Epithelial cell of proximal tubule (primary cell): ENCODE measurements at regions not wholly inside any gene's neighbourhood (a gene's known extent, or its start where the extent isn't known, plus 50 kb on each side); places are given as distances from the start of the nearest gene placed in this dataset.
"Not testable (repeated sequence)": the region's sequence is repeated elsewhere in the genome, so short reads cannot be mapped to it uniquely, and the experiment has no call there.

Experiments used
- DNase-seq: peaks from one replicate; pipeline ENCODE4 v3.0.0-alpha.2; 2011; ENCODE audit warnings: low read depth
- H3K4me3 ChIP-seq: 2 replicates; pipeline ENCODE4 v1.5.1; 2011; ENCODE audit warnings: low read depth, mild to moderate bottlenecking, low read length
- TF ChIP-seq, protein P1 (sequence below): conservative IDR thresholded peaks from 2 replicates; pipeline ENCODE4 v1.5.1; 2012; ENCODE audit warnings: low read depth, mild to moderate bottlenecking, low read length

GRCh38 chr16:7246578-7246977, 86.1 kb upstream of the RBFOX1 start:
- DNase-seq = no peak
- H3K4me3 ChIP-seq = no peak overlapping the region
- TF ChIP-seq, protein P1, sequence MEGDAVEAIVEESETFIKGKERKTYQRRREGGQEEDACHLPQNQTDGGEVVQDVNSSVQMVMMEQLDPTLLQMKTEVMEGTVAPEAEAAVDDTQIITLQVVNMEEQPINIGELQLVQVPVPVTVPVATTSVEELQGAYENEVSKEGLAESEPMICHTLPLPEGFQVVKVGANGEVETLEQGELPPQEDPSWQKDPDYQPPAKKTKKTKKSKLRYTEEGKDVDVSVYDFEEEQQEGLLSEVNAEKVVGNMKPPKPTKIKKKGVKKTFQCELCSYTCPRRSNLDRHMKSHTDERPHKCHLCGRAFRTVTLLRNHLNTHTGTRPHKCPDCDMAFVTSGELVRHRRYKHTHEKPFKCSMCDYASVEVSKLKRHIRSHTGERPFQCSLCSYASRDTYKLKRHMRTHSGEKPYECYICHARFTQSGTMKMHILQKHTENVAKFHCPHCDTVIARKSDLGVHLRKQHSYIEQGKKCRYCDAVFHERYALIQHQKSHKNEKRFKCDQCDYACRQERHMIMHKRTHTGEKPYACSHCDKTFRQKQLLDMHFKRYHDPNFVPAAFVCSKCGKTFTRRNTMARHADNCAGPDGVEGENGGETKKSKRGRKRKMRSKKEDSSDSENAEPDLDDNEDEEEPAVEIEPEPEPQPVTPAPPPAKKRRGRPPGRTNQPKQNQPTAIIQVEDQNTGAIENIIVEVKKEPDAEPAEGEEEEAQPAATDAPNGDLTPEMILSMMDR = no peak

- TF ChIP-seq, protein P1 = no peak
- H3K4me3 ChIP-seq = no peak overlapping the region
- no peak for DNase-seq
Observed at GRCh38 chr16:7239547-7239946, 93.1 kb upstream of the RBFOX1 start.

DNA sequence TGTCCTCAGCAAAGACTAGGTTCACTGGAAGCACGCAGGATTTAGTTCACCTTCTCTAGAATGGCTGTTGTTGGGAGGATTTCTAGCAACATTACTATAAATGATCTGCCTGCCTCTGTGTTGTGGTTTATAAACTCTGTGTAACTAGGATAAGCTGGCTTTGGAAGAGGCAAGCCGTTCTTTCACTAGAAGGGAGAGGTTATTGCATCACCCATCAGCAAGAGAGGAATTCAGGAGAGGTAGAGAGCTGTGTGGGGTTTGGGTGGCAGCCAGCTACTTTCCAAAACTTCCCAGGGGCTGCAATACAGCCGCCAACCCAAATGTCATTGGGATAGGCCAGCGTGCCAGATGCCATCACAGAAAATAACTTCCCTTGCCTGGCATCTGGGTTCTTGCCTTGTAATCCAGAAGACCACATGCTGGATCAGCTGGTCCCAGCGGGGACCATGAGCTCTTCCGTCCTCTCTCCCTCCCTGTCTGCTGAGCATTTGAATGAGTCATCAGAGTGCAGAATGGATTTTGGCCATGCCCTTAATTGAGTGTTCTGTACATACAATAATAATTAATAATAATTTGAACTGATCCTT, 95.7 kb upstream of the RBFOX1 start:
- no peak overlapping the region for H3K4me3 ChIP-seq

DNA sequence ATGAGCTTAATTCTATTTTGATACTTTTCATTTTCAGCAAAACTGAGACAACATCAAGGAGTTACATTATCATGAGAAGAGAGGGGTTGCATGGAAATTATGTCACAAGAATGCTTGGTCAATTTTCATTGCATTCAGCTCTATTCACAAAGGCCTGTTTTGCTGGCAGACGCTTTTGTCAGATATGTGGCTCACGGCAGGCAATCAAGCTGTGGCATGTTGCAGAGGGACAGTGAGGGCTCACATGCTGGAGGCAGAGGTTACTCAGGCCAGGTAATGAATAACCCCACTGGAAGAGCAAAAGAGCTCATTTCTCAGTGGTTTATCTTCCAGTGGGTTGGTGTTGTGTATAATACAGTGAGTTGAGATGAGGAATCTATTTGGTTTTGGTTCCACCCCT, 98.7 kb upstream of the RBFOX1 start:
- no peak overlapping the region for H3K4me3 ChIP-seq
- TF ChIP-seq, protein P1 = no peak
- no peak for DNase-seq

More for the DNA sequence above, 95.7 kb upstream of the RBFOX1 start:
- DNase-seq = no peak
- TF ChIP-seq, protein P1 = no peak

GRCh38 chr16:7231762-7232161, 100.9 kb upstream of the RBFOX1 start:
- no peak overlapping the region for H3K4me3 ChIP-seq
- no peak for DNase-seq
- TF ChIP-seq, protein P1 = no peak

DNA sequence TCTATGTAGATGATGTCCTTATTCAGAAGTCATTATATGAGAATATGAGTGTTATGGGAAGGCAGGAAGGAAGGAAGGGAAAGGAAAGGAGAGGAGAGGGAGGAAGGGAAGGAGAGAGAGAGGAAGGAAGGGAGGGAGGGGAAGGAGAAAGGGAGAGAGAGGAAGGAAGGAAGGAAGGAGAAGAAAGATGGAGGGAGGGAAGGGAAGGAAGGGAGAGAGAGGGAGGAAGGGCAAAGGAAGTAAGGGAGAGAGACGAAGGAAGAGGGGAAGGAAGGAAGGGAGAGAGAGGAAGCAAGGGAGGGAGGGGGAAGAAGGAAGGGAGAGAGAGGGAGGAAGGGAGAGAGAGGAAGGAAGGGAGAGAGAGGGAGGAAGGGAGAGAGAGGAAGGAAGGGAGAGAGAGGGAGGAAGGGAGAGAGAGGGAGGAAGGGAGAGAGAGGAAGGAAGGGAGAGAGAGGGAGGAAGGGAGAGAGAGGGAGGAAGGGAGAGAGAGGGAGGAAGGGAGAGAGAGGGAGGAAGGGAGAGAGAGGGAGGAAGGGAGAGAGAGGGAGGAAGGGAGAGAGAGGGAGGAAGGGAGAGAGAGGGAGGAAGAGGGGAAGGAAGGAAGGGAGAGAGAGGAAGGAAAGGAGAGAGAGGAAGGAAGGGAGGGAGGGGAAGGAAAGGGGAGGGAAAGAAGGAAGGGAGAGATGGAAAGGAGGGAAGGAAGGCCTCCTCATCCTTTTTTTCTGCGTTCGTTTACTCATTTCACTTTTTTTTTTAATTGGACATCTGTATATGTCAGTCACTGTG, 103.0 kb upstream of the RBFOX1 start:
- DNase-seq, H3K4me3 ChIP-seq: not testable (repeated sequence)

DNA sequence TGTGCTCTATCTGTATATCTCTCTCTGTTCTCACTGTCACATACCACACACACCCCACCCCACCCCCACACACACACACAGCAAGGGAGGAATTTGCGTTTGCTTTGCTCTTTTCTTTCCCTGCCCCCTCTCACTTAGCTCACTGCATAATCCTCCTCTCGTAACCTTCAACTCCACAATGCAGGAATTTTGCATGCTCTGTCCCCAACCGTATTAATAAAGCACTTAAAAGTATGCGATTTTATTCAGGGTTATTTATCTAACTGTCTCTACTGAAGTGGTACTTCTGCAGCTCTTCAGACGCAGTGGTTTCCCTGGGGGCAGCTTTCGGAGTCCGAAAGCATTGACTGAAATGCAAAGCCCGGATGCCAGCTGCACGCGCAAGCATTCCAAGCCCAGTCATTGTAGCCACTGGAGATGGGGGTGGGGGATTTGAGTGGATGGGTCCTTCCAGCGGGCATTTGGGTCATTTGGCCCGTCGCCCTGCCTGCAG, 105.4 kb upstream of the RBFOX1 start:
- TF ChIP-seq, protein P1 = no peak
- H3K4me3 ChIP-seq = no peak overlapping the region

More for the DNA sequence above, 105.4 kb upstream of the RBFOX1 start:
- DNase-seq = no peak
